ENCODE measurements at regions not wholly inside any gene's neighbourhood (a gene's known extent, or its start where the extent isn't known, plus 50 kb on each side); places are given as distances from the start of the nearest gene placed in this dataset.

DNA sequence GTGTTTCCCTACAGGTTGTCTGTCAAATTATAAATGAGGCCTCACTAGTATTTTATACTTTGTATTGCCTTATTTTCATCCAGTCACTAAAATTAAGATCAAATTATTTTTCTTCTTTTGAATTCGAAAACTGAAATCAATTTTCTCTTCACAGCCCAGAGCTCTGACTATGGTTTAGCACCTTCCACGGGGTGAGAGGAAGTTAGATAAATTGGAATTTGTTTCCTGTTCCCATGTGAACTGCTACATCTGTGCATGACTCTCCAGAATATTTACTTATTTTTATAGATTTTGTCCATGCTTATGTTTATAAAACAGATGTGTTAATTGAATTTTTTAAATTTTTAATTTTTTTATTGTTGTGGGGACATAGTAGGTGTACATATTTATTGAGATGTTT is 656.5 kb downstream of the IRS1 start:
- Histone ChIP-seq H3K9me3 (ENCODE audit: control insufficient read depth, low read depth, low read length) (no peaks in the 10 kb centered on the region), H4K5ac (ENCODE audit: insufficient read length, low read depth, low read length) (no peak overlapping the region), H4K91ac (ENCODE audit: insufficient read length, low read depth, low read length) (no peak overlapping the region), H2AFZ (ENCODE audit: low read length) (no peak overlapping the region), H4K20me1 (ENCODE audit: control insufficient read depth, insufficient read depth, insufficient read length) (no peaks in the 10 kb centered on the region), H3K79me2 (ENCODE audit: insufficient read depth, low read length) (no peaks in the 10 kb centered on the region), H2BK20ac (ENCODE audit: low read depth, low read length, poor library complexity, severe bottlenecking) (no peak overlapping the region), H2BK120ac (ENCODE audit: low read depth, low read length, poor library complexity, severe bottlenecking) (no peak overlapping the region), H3K4ac (ENCODE audit: low read depth, low read length) (no peak overlapping the region), H3K9ac (ENCODE audit: extremely low read depth, insufficient read length, low read length) (no peak overlapping the region), H3T11ph (ENCODE audit: low read length) (no peak overlapping the region), H3K27ac (ENCODE audit: insufficient read length, low read depth, low read length) (no peak overlapping the region), H3K56ac (ENCODE audit: insufficient read length, low read depth, low read length) (no peak overlapping the region), H3K4me1 (ENCODE audit: insufficient read depth, low read length) (no peaks in the 10 kb centered on the region), H2BK5ac (ENCODE audit: insufficient read length, low read length) (no peak overlapping the region), H2BK15ac (ENCODE audit: low read depth, low read length) (no peak overlapping the region), H3K23ac (ENCODE audit: insufficient read length, low read depth, low read length) (no peak overlapping the region), H3K79me1 (ENCODE audit: insufficient read depth, low read depth, low read length, poor library complexity, severe bottlenecking) (no peaks in the 10 kb centered on the region), H3K4me2 (ENCODE audit: insufficient read depth, insufficient read length, low read length) (no peak overlapping the region), H2AK5ac (ENCODE audit: insufficient read length, low read length) (no peak overlapping the region), H3K14ac (ENCODE audit: insufficient read depth, low read length) (no peak overlapping the region), H2BK12ac (ENCODE audit: insufficient read length, low read depth, low read length) (no peak overlapping the region), H3K23me2 (ENCODE audit: insufficient read length, low read depth, low read length, poor library complexity, severe bottlenecking) (no peaks in the 10 kb centered on the region), H3K18ac (ENCODE audit: insufficient read length, low read depth, low read length) (no peak overlapping the region), H4K8ac (replicated peaks; ENCODE audit: insufficient read length, low read depth, low read length) (no peak overlapping the region), H3K27me3 (ENCODE audit: insufficient read depth, low read length) (no peaks in the 10 kb centered on the region)
- TF ChIP-seq, protein P1, sequence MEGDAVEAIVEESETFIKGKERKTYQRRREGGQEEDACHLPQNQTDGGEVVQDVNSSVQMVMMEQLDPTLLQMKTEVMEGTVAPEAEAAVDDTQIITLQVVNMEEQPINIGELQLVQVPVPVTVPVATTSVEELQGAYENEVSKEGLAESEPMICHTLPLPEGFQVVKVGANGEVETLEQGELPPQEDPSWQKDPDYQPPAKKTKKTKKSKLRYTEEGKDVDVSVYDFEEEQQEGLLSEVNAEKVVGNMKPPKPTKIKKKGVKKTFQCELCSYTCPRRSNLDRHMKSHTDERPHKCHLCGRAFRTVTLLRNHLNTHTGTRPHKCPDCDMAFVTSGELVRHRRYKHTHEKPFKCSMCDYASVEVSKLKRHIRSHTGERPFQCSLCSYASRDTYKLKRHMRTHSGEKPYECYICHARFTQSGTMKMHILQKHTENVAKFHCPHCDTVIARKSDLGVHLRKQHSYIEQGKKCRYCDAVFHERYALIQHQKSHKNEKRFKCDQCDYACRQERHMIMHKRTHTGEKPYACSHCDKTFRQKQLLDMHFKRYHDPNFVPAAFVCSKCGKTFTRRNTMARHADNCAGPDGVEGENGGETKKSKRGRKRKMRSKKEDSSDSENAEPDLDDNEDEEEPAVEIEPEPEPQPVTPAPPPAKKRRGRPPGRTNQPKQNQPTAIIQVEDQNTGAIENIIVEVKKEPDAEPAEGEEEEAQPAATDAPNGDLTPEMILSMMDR (conservative IDR thresholded peaks at IDR 0.05): no peak
- no peaks in the 10 kb centered on the region for H3K4me1 Mint-ChIP-seq
- no peak overlapping the region for H3K27ac Mint-ChIP-seq
- no CpG with 5 or more reads among the region's 2 CpGs for WGBS (ENCODE audit: extremely low coverage, insufficient read length, low lambda C conversion rate)
- H3K4me3 Mint-ChIP-seq: no peak overlapping the region
- no peaks in the 10 kb centered on the region for H3K36me3 Mint-ChIP-seq (ENCODE audit: insufficient read depth in 1 of 3, low read depth in 3 of 3)
- no peaks in the 10 kb centered on the region for H3K9me3 Mint-ChIP-seq
- DNase-seq: no peak
- H3K27me3 Mint-ChIP-seq (ENCODE audit: low read depth): no peaks in the 10 kb centered on the region

All from H9 (cell line).